ENCODE measurements at regions not wholly inside any gene's neighbourhood (a gene's known extent, or its start where the extent isn't known, plus 50 kb on each side); places are given as distances from the start of the nearest gene placed in this dataset.
"Not testable (repeated sequence)": the region's sequence is repeated elsewhere in the genome, so short reads cannot be mapped to it uniquely, and the experiment has no call there.

DNA sequence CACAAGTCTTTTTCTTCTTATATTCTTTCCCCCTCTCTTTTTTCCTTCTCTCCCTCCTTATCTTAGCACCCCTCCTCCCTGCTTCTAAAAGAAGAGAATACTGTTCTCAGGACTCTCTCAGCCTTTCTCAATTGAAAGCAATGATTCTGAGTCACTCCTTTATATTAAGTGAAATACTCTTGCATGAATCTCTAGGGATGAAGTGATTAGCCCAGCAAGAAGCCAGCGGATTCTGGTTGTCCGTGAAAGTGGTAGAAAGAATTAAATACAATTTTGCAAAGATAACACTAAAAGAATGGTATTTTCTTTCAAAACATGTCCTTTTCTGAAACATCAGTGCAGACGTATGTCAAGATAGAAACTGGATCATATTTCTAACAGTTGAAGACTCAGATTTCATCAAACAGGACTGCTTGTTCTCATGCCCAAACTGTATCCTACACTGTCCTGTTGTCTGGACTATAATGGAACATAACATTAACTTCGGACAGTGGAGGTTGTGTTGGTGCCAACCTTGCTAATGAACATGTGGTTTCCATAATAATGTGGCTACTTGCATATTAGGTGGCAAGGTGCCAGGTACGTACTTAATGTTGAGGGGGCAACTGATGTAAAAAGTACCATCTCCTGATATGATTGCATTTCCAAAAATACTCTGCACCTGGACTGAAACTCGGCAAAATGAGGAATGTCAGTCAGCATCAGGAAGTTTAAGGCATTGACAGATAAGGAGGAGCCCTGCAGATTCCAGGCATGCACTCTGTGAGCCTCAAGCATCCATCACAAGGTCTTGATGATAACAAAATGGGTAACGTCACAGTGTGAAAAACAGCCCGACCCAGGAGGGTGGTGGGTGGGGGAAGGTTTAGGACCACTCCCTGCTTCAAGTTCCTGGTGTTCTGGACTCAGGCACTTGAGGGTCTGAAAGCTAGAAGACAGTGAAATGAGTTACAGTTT is 357.2 kb downstream of the DLEU7 start:
- no peak for DNase-seq

- DNase-seq, result no peak
These were observed 349.8 kb downstream of the DLEU7 start for GRCh38 chr13:50493683-50494082.

DNA sequence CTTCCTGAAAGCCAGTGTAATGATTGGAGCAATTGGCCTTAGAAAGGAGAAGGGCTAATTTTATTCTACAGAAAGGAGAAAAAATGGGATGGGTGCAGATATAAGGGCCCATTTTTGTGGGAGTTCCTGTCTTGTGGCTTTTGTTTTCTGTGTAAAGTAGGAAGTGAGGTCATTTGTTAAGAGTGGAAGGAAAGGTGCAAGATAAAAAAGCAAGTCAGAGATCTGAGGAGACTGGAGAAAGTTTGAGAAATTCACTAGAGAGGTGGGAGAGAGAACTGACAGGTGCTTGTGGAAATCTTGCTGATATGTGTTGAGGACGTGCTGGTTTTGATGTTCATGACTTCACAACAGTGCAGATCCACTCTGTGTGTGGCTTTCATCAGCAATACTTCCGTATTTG is 349.4 kb downstream of the DLEU7 start:
- no peak for DNase-seq

DNA sequence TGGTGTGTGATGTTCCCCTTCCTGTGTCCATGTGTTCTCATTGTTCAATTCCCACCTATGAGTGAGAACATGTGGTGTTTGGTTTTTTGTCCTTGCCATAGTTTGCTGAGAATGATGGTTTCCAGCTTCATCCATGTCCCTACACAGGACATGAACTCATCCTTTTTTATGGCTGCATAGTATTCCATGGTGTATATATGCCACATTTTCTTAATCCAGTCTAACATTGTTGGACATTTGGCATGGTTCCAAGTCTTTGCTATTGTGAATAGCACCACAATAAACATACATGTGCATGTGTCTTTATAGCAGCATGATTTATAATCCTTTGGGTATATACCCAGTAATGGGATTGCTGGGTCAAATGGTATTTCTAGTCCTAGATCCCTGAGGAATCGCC is 340.3 kb downstream of the DLEU7 start:
- DNase-seq, result not testable (repeated sequence)

- DNase-seq, result no peak
These were observed 334.3 kb downstream of the DLEU7 start for GRCh38 chr13:50509167-50509566.

DNA sequence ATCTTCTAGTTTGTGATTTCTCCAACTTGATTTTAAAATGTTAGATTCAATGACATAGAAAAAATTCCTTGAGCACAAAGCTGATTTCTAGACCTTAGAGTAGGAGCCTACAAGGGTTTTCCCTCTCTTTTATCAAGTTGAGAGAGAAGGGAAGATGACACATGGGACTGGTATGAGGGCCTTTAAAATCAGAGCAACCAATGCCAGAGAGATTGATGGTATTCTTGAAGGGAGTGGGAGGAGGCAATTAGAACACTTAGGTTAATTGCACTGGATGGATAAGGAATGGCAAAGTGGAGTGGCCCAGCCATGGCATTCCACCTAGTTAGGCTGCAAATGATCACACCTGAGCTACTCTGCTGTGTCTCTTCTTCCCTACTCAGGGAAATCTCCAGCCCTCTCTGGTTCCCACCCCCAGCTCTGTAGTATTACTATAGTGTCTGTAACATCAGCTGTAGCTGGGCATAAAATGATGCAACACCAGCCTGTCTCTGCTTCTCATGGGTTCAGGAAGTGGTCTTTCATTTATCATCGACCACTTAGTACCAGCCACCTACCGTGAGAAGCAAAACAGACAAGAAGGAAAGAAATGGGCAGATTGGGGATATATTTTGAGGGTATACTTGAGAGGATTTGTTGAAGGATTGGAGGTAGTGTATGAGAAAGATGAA is 333.6 kb downstream of the DLEU7 start:
- DNase-seq, result no peak

DNA sequence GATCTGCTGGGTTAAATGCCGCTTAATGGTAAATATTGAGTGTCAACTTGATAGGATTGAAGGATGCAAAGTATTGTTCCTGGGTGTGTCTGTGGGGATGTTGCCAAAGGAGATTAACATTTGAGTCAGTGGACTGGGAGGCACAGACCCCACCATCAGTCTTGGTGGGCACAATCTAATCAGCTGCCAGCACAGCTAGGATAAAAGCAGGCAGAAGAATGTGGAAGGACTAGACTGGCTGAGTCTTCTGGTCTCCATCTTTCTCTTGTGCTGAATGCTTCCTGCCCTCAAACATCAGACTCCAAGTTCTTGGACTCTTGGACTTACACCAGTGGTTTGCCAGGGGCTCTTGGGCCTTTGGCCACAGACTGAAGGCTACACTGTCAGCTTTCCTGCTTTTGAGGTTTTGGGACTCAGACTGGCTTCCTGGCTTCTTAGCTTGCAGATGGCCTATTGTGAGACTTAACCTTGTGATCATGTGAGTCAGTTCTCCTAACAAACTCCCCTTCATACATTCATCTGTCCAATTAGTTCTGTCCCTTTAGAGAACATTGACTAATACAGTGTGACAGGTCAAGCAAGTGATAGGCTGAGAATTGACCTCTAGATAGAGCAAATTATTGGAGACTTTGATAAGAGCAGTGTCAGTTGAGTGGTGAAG is 332.5 kb downstream of the DLEU7 start:
- not testable (repeated sequence) for DNase-seq

GRCh38 chr13:50511877-50512341 is 331.6 kb downstream of the DLEU7 start:
- no peak for DNase-seq

- peak; percentile 59 for DNase-seq
These were observed 330.8 kb downstream of the DLEU7 start for GRCh38 chr13:50512474-50513299.

DNA sequence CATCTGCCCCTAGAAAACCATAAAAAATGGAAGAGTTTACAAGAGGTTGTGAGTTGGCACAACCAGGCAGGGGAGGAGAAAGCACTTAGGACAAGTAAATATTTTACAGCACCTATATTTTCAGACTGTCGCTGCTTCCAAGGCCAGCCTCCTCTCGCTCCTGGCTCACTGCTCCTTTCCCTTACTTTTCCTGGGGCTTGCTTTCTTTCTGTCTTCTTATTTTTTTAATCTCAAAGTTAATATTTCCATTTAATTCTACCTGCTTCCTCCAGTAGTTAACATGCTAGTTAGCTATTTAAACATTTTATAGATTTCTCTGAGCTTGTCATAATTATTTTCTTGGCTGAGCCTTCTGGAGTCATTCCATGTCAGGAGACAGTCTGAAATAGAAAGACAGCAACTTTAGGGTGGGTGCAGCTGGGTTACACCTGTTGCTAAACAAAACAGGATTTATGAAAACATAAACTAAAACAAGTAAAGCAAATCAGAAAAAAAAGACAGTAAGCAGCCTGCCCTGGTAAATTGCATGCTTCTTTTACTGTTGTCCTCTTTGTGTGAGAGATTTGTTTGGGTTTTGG is 330.1 kb downstream of the DLEU7 start:
- no peak for DNase-seq

DNA sequence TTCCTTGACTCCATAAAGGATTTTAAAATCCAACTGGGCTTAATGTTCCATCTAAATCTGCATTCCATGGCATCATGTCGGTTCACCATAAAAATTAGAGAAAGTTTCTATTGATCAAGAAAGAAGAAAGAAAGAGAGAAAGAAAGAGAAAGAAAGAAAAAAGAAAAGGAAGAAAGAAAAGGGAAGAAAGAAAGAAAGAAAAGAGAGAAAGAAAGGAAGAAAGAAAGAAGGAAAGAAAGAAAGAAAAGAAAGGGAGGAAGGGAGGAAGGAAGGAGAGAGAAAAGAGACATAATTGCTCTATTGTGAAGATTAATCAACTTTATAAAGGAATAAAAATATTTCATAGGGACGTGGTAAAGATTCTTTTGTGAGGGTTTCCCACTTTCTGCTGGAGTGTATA is 329.2 kb downstream of the DLEU7 start:
- no peak for DNase-seq

- no peak for DNase-seq
These were observed 325.4 kb downstream of the DLEU7 start for GRCh38 chr13:50518131-50518530.

DNA sequence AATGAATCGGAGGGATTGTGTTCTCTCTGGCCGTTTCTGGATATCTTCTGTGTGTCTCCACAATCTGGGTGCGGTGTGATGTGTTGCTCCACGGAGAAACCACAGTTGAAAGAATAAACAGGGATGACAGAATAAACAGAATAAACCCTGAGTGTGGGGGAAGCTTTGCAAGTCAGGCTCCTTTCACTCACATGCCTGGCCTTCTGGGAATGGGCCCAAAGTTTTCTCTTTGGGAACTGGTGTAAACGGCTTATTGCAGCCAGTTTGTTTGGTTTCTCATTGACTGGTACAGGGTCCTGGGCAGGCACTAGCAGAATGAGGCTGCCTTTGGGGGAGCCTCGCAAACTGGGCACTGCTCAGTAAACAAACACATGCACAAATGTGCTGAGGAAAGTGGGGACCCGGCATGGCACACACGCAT is 324.7 kb downstream of the DLEU7 start:
- no peak for DNase-seq

- DNase-seq, result no peak
These were observed 323.6 kb downstream of the DLEU7 start for GRCh38 chr13:50519866-50520265.

DNA sequence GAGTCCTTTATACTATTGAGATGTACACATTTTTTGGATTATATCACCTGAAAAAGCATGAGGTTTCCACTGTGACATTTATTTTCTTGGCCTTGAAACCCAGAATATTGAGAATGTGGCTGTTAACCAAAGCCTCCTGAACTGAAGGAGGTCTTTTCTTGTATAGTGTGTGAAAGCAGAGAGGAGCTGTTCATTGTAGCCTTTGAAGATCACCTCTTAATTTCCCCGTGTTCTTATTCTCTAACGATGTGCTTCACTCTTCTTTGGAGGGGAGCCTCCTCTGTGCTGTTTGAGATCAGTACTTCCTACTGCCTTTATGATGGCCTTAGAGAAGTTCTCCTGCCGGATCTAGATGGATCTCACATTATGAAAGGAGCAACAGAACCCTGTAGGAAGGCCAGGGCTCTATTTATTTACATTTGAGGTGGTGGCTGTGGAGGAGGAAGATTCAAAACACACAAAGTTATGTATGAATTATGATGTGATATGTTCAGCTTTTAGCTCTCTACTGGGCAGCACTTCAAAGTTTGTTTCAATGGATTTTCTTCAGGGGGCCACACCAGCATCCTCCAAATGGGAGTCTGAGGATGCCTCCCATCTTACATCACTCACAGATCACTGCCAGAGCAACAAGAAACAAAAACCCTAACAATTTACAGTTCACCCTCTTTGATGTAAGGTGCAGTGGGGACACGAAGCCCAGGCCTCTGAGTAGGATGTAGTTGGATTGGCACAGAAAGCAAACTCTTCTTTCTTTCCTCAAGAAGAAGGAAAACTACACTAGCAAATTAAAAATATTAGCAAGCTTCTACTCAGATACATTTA is 322.3 kb downstream of the DLEU7 start:
- no peak for DNase-seq

- DNase-seq, result peak; percentile 69
These were observed 321.7 kb downstream of the DLEU7 start for GRCh38 chr13:50521831-50522149.

DNA sequence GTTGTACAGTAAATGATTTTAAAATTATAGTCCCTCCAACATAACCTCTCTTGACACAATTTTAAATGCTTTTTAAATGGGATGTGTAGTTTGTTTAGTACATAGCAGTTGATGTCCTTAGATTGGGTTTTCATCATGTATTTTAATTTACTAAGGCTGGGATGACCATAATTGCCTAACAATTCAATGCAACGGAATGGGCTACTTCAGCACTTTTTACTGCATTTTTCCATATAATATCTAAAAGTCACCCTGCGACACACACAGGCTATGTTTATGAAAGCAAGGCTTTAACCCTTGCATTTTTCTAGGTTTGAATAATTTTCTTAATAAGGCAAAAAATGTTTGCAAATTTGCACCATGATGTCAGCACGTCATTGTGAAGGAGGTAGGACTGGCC is 321.0 kb downstream of the DLEU7 start:
- no peak for DNase-seq

GRCh38 chr13:50523307-50523706 is 320.2 kb downstream of the DLEU7 start:
- DNase-seq, result no peak

- no peak for DNase-seq
These were observed 318.9 kb downstream of the DLEU7 start for GRCh38 chr13:50524560-50524959.

GRCh38 chr13:50526661-50527071 is 316.8 kb downstream of the DLEU7 start:
- DNase-seq, result no peak

- no peak for DNase-seq
These were observed 316.3 kb downstream of the DLEU7 start for GRCh38 chr13:50527188-50527587.

All from left kidney (tissue), 1 donor.